OCI-LY1 (cell line): ENCODE measurements at regions not wholly inside any gene's neighbourhood (a gene's known extent, or its start where the extent isn't known, plus 50 kb on each side); places are given as distances from the start of the nearest gene placed in this dataset.

ENCODE experiments used
- EZH2 ChIP-seq: fragments of 200-600 bp; sonication (generic), shearing (Covaris generic); IDR thresholded peaks from 2 replicates; pipeline ENCODE4 v1.8.0; 2017; ENCODE audit warnings: borderline replicate concordance, mixed run types, mild to moderate bottlenecking, antibody characterized with exemption, low read length, moderate library complexity, mixed read lengths
- TF ChIP-seq, protein P1 (sequence below): fragments of 200-600 bp; sonication (generic), shearing (Covaris generic); IDR thresholded peaks from 2 replicates; pipeline ENCODE4 v1.5.1; 2017; ENCODE audit warnings: mild to moderate bottlenecking, antibody characterized with exemption, low read length, moderate library complexity, mixed read lengths

DNA sequence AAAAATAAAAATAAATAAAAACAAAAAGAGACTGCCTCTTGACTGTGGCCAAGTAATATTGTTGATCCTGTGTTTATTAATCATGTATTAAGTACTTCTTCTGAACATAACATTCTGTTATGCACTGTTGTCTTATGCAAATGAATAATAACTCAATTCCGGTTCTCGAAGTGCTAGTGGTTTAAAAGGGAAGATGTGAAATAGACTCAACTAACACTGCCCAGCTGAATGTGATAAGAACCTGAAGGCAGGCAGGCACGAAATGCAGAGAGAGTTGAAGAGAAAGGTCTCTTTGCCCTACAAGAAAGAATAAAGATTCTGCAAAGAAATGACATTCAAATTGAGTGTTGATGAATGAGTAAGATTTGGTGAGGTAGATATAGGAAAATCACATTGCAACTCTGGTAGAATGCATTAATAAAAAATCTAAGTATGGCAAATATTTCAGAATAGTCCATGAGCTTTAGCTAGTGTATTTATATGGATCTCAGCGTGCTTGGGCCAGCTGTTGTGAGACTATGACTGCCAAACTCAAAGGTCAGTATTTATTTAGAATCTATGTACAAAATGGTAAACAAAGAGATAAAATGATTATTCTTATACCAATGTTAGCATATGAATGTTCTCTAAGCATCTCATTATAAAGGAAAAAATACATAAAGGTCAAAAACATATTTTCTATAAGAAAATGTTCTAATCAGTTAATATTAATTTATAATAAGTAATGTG is 352.3 kb upstream of the CDH7 start:
- TF ChIP-seq, protein P1, sequence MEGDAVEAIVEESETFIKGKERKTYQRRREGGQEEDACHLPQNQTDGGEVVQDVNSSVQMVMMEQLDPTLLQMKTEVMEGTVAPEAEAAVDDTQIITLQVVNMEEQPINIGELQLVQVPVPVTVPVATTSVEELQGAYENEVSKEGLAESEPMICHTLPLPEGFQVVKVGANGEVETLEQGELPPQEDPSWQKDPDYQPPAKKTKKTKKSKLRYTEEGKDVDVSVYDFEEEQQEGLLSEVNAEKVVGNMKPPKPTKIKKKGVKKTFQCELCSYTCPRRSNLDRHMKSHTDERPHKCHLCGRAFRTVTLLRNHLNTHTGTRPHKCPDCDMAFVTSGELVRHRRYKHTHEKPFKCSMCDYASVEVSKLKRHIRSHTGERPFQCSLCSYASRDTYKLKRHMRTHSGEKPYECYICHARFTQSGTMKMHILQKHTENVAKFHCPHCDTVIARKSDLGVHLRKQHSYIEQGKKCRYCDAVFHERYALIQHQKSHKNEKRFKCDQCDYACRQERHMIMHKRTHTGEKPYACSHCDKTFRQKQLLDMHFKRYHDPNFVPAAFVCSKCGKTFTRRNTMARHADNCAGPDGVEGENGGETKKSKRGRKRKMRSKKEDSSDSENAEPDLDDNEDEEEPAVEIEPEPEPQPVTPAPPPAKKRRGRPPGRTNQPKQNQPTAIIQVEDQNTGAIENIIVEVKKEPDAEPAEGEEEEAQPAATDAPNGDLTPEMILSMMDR = no peak
- TF ChIP-seq EZH2 = no peak
